WTC11 (cell line): ENCODE measurements at regions not wholly inside any gene's neighbourhood (a gene's known extent, or its start where the extent isn't known, plus 50 kb on each side); places are given as distances from the start of the nearest gene placed in this dataset.

Experiments
- ATAC-seq: fragments of 200-7000 bp; cut with Tn5 transposase; 2 replicates; pipeline ENCODE4 v1.10.0; 2021; ENCODE audit warnings: mild to moderate bottlenecking, moderate library complexity
- CTCF ChIA-PET: fragments of 300-600 bp; sonication (Branson Sonifier 250); formaldehyde crosslinking; loops from one replicate; lab custom pipeline; 2021; ENCODE audit warnings: antibody characterized with exemption; lab: Charles Lee
- POLR2A ChIA-PET: fragments of 350-600 bp; sonication (Branson Sonifier 250); formaldehyde crosslinking; loops from one replicate; lab custom pipeline; 2021; ENCODE audit warnings: antibody characterized with exemption; lab: Charles Lee
- DNase-seq: peaks from one replicate; pipeline ENCODE4 v3.0.0; 2021; ENCODE audit warnings: low spot score
- H3K27ac Mint-ChIP-seq: 2 replicates; pipeline ENCODE4 v1.8.0; 2021; ENCODE audit warnings: mixed read lengths
- H3K27me3 Mint-ChIP-seq: 2 replicates; pipeline ENCODE4 v1.8.0; 2021; ENCODE audit warnings: low read depth, mild to moderate bottlenecking, moderate library complexity, mixed read lengths
- H3K36me3 Mint-ChIP-seq: 2 replicates; pipeline ENCODE4 v1.8.0; 2021; ENCODE audit warnings: mixed read lengths
- H3K4me1 Mint-ChIP-seq: 2 replicates; pipeline ENCODE4 v1.8.0; 2022; ENCODE audit warnings: mixed read lengths
- H3K4me3 Mint-ChIP-seq: 2 replicates; pipeline ENCODE4 v1.8.0; 2021; ENCODE audit warnings: mild to moderate bottlenecking, moderate library complexity, mixed read lengths
- H3K9me3 Mint-ChIP-seq: 2 replicates; pipeline ENCODE4 v1.8.0; 2021; ENCODE audit warnings: mixed read lengths
- AFF4 ChIP-seq: sonication (generic); formaldehyde crosslinking; IDR thresholded peaks from 2 replicates; pipeline ENCODE4 v1.8.1; 2023; ENCODE audit warnings: mild to moderate bottlenecking, missing genetic modification reagents, borderline replicate concordance
- ATF1 ChIP-seq: sonication (generic); formaldehyde crosslinking; IDR thresholded peaks from 2 replicates; pipeline ENCODE4 v1.8.1; 2023; ENCODE audit warnings: mild to moderate bottlenecking, moderate library complexity, missing genetic modification reagents
- ATF2 ChIP-seq: sonication (generic); formaldehyde crosslinking; IDR thresholded peaks from 2 replicates; pipeline ENCODE4 v1.8.1; 2022; ENCODE audit warnings: low read depth, missing genetic modification reagents, borderline replicate concordance
- CBFB ChIP-seq: sonication (generic); formaldehyde crosslinking; IDR thresholded peaks from 2 replicates; pipeline ENCODE4 v1.8.1; 2022; ENCODE audit warnings: mild to moderate bottlenecking, low read depth, missing genetic modification reagents
- CTCF ChIP-seq: fragments of 200-600 bp; IDR thresholded peaks from 2 replicates; pipeline ENCODE4 v1.8.0; 2022; ENCODE audit warnings: antibody characterized with exemption
- ETV6 ChIP-seq: sonication (generic); formaldehyde crosslinking; IDR thresholded peaks from 2 replicates; pipeline ENCODE4 v1.8.1; 2022; ENCODE audit warnings: mild to moderate bottlenecking, missing genetic modification reagents
- GABPB1 ChIP-seq: sonication (generic); formaldehyde crosslinking; IDR thresholded peaks from 2 replicates; pipeline ENCODE4 v1.8.1; 2023; ENCODE audit warnings: mild to moderate bottlenecking, missing genetic modification reagents
- GRHL2 ChIP-seq: fragments of 250-450 bp; sonication (Bioruptor Pico); IDR thresholded peaks from 2 replicates; pipeline ENCODE4 v1.8.0; 2022; ENCODE audit warnings: mild to moderate bottlenecking, moderate library complexity; ENCODE audit not compliant: insufficient replicate concordance, severe bottlenecking
- GTF2I ChIP-seq: fragments of 250-450 bp; sonication (Bioruptor Pico); conservative IDR thresholded peaks from 2 replicates; pipeline ENCODE4 v1.4.0; 2021; ENCODE audit warnings: mild to moderate bottlenecking
- IRF1 ChIP-seq: sonication (generic); formaldehyde crosslinking; IDR thresholded peaks from 2 replicates; pipeline ENCODE4 v1.8.0; 2023; ENCODE audit warnings: missing genetic modification reagents
- JUN ChIP-seq: sonication (generic); formaldehyde crosslinking; IDR thresholded peaks from 2 replicates; pipeline ENCODE4 v1.8.0; 2023; ENCODE audit warnings: mild to moderate bottlenecking, missing genetic modification reagents
- KAT7 ChIP-seq: sonication (generic); formaldehyde crosslinking; IDR thresholded peaks from 2 replicates; pipeline ENCODE4 v1.8.1; 2023; ENCODE audit warnings: missing genetic modification reagents, mild to moderate bottlenecking, borderline replicate concordance
- NFE2L1 ChIP-seq: sonication (generic); formaldehyde crosslinking; IDR thresholded peaks from 2 replicates; pipeline ENCODE4 v1.8.1; 2023; ENCODE audit warnings: missing genetic modification reagents
- SOX15 ChIP-seq: fragments of 250-450 bp; sonication (Bioruptor Pico); IDR thresholded peaks from 2 replicates; pipeline ENCODE4 v1.9.0; 2021; ENCODE audit warnings: mild to moderate bottlenecking
- ZBTB43 ChIP-seq: sonication (generic); formaldehyde crosslinking; IDR thresholded peaks from 2 replicates; pipeline ENCODE4 v1.8.1; 2023; ENCODE audit warnings: mild to moderate bottlenecking, missing genetic modification reagents
- ZMAT4 ChIP-seq: fragments of 250-450 bp; sonication (Bioruptor Pico); IDR thresholded peaks from 2 replicates; pipeline ENCODE4 v1.9.0; 2021; ENCODE audit warnings: mild to moderate bottlenecking
- ZNF121 ChIP-seq: sonication (generic); formaldehyde crosslinking; IDR thresholded peaks from 2 replicates; pipeline ENCODE4 v1.8.0; 2023; ENCODE audit warnings: missing genetic modification reagents
- ZNF396 ChIP-seq: fragments of 250-450 bp; sonication (Bioruptor Pico); IDR thresholded peaks from 2 replicates; pipeline ENCODE4 v1.8.0; 2021; ENCODE audit warnings: mild to moderate bottlenecking, moderate library complexity, borderline replicate concordance
- ZNF423 ChIP-seq: fragments of 250-450 bp; sonication (Bioruptor Pico); IDR thresholded peaks from 2 replicates; pipeline ENCODE4 v2.1.2; 2022; ENCODE audit warnings: mild to moderate bottlenecking, moderate library complexity
- ZNF671 ChIP-seq: fragments of 250-450 bp; sonication (Bioruptor Pico); IDR thresholded peaks from 2 replicates; pipeline ENCODE4 v1.8.0; 2021; ENCODE audit warnings: mild to moderate bottlenecking

GRCh38 chr4:82126512-82127040 lies 247.2 kb downstream of the HNRNPD start (continued):
- TF ChIP-seq KAT7 (CRISPR knock-in tag) (no peak), ATF2 (CRISPR knock-in tag) (no peak), ZNF121 (CRISPR knock-in tag) (no peak)

- no peak for ATAC-seq
- TF ChIP-seq CTCF (no peak), GABPB1 (CRISPR knock-in tag) (peak; percentile 90)
- TF ChIP-seq, all 79 proteins: peak for 1
- peaks cover 9% of the 10 kb centered on the region for H3K9me3 Mint-ChIP-seq
- ChIA-PET CTCF (interaction anchor here (1.1 kb wide), 1 partner anchor 18 kb away, joined by 3 read pairs; no protein-coding TSS in a partner anchor), POLR2A (no interaction called here)
- H3K27ac Mint-ChIP-seq: no peak overlapping the region
- H3K4me3 Mint-ChIP-seq: no peak overlapping the region
- no peaks in the 10 kb centered on the region for H3K4me1 Mint-ChIP-seq
- no peaks in the 10 kb centered on the region; the same call in none of the 2 replicates for H3K27me3 Mint-ChIP-seq
- H3K36me3 Mint-ChIP-seq: no peaks in the 10 kb centered on the region
- no peak for DNase-seq
Observed at GRCh38 chr4:82125787-82126297, 247.9 kb downstream of the HNRNPD start.

- no peaks in the 10 kb centered on the region; the same call in none of the 2 replicates for H3K27me3 Mint-ChIP-seq
- ChIA-PET POLR2A (no interaction called here), CTCF (interaction anchor here (0.9 to 3.1 kb wide), 3 partner anchors 15 to 143 kb away, joined by 3 to 9 read pairs (median 3); no protein-coding TSS in a partner anchor)
- no peaks in the 10 kb centered on the region for H3K4me1 Mint-ChIP-seq
- H3K27ac Mint-ChIP-seq: no peak overlapping the region
- TF ChIP-seq ZBTB43 (CRISPR knock-in tag) (no peak), GTF2I (CRISPR knock-in tag) (no peak)
- H3K9me3 Mint-ChIP-seq: peaks cover 9% of the 10 kb centered on the region
- H3K4me3 Mint-ChIP-seq: no peak overlapping the region
- no peak for ATAC-seq
- DNase-seq: no peak
- H3K36me3 Mint-ChIP-seq: no peaks in the 10 kb centered on the region
Observed at GRCh38 chr4:82124932-82125786, 248.6 kb downstream of the HNRNPD start.

GRCh38 chr4:82124365-82124764 lies 249.4 kb downstream of the HNRNPD start:
- no peaks in the 10 kb centered on the region; the same call in none of the 2 replicates for H3K27me3 Mint-ChIP-seq
- peaks cover 8% of the 10 kb centered on the region for H3K9me3 Mint-ChIP-seq
- no peaks in the 10 kb centered on the region for H3K4me1 Mint-ChIP-seq
- ChIA-PET POLR2A (no interaction called here), CTCF (interaction anchor here (3.1 kb wide), 1 partner anchor 144 kb away, joined by 9 read pairs; no protein-coding TSS in a partner anchor)
- no peak overlapping the region for H3K4me3 Mint-ChIP-seq
- no peaks in the 10 kb centered on the region for H3K36me3 Mint-ChIP-seq
- no peak for DNase-seq
- no peak overlapping the region for H3K27ac Mint-ChIP-seq
- no peak for ATAC-seq
- TF ChIP-seq AFF4 (CRISPR knock-in tag) (no peak), SOX15 (no peak), ZNF423 (CRISPR knock-in tag) (no peak), ATF1 (CRISPR knock-in tag) (no peak), ETV6 (CRISPR knock-in tag) (no peak), CBFB (CRISPR knock-in tag) (no peak), ZNF671 (CRISPR knock-in tag) (no peak), JUN (CRISPR knock-in tag) (no peak), GRHL2 (CRISPR knock-in tag) (no peak), ZMAT4 (CRISPR knock-in tag) (no peak), IRF1 (CRISPR knock-in tag) (no peak), NFE2L1 (CRISPR knock-in tag) (no peak), ZNF396 (CRISPR knock-in tag) (no peak)
